H7 (cell line): ENCODE measurements at regions not wholly inside any gene's neighbourhood (a gene's known extent, or its start where the extent isn't known, plus 50 kb on each side); places are given as distances from the start of the nearest gene placed in this dataset.

Experiments used
- DNase-seq: peaks from one replicate; pipeline ENCODE4 v3.0.0; 2012
- H3K27me3 ChIP-seq: 2 replicates; pipeline ENCODE4 v1.6.0; 2011; ENCODE audit warnings: mild to moderate bottlenecking, low read length; ENCODE audit not compliant: control insufficient read depth, insufficient read depth
- H3K36me3 ChIP-seq: replicated peaks from 2 replicates; pipeline ENCODE4 v1.5.1; 2011; ENCODE audit warnings: low read length; ENCODE audit not compliant: control insufficient read depth, insufficient read depth
- H3K4me3 ChIP-seq: 2 replicates; pipeline ENCODE4 v1.5.1; 2011; ENCODE audit warnings: low read depth, mild to moderate bottlenecking, control low read depth, low read length, moderate library complexity; ENCODE audit not compliant: insufficient read depth

DNA sequence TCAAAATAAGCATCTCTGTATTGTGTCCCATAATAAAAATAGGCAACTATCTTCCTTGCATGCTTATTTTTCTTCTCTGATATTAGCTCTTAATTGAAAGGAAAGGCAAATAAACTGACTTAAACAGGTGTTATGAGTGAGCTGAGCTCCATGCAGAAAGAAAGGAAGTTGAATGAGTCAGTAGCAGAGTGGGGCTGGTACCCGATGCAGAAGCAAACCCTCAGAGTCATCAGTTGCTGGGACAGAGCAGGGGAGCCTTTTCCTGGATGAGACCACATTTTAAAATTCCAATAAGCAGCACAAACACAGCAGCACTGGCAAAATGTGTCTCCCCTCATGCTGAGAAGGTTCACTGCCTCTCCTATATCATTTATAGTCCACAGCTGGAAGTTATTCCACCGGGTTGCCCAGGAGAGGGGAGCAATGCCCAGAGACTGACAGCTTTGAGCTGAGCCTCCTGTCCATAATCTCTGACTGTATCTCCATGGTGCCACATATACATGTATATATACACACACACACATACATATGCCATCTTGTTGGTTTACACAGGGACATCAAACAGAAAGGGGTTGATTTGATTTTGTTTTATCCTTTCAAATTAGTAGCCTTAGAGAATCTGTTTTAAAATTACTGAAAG is 274.3 kb upstream of the PPARGC1A start:
- H3K4me3 ChIP-seq = no peak overlapping the region
- no peak for DNase-seq
- H3K36me3 ChIP-seq = no peaks in the 10 kb centered on the region
- no peaks in the 10 kb centered on the region for H3K27me3 ChIP-seq

- no peak overlapping the region for H3K4me3 ChIP-seq
- H3K36me3 ChIP-seq = no peaks in the 10 kb centered on the region
- no peaks in the 10 kb centered on the region for H3K27me3 ChIP-seq
- no peak for DNase-seq
Observed at GRCh38 chr4:24163314-24163713, 273.5 kb upstream of the PPARGC1A start.

GRCh38 chr4:24160358-24160757 is 270.5 kb upstream of the PPARGC1A start:
- Histone ChIP-seq H3K36me3 (no peaks in the 10 kb centered on the region), H3K27me3 (no peaks in the 10 kb centered on the region), H3K4me3 (no peak overlapping the region)
- no peak for DNase-seq

DNA sequence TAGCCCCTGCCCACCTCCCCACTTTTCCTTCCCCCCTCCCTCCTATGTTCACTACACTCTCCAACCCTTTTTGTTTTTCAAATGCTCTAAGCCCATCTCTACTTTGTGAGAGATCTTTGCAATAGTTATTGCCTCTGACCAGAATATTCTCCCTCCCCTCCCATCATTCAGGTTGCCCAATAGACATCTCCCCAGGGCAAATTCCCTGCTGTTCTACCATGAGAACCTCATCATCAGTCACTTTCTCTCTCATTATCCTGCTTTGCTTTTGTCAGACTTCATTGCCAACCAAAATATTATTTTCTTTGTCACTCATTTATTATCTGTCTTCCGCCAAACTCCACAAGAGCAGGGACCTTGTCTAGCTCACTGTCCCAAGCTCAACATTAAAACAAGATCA is 268.2 kb upstream of the PPARGC1A start:
- Histone ChIP-seq H3K4me3 (no peak overlapping the region), H3K27me3 (no peaks in the 10 kb centered on the region), H3K36me3 (no peaks in the 10 kb centered on the region)
- no peak for DNase-seq

GRCh38 chr4:24150034-24150433 is 260.2 kb upstream of the PPARGC1A start:
- Histone ChIP-seq H3K4me3 (no peak overlapping the region), H3K36me3 (no peaks in the 10 kb centered on the region), H3K27me3 (no peaks in the 10 kb centered on the region)
- DNase-seq = no peak

- no peak for DNase-seq
- no peaks in the 10 kb centered on the region for H3K27me3 ChIP-seq
- no peak overlapping the region for H3K4me3 ChIP-seq
- H3K36me3 ChIP-seq = no peaks in the 10 kb centered on the region
Observed at GRCh38 chr4:24146127-24146526, 256.3 kb upstream of the PPARGC1A start.

GRCh38 chr4:24145591-24145990 is 255.7 kb upstream of the PPARGC1A start:
- no peaks in the 10 kb centered on the region for H3K36me3 ChIP-seq
- no peak for DNase-seq
- no peaks in the 10 kb centered on the region for H3K27me3 ChIP-seq
- no peak overlapping the region for H3K4me3 ChIP-seq

- no peak overlapping the region for H3K4me3 ChIP-seq
- H3K27me3 ChIP-seq = no peaks in the 10 kb centered on the region
- DNase-seq = no peak
- H3K36me3 ChIP-seq = no peaks in the 10 kb centered on the region
Observed at GRCh38 chr4:24144381-24144780, 254.5 kb upstream of the PPARGC1A start.

GRCh38 chr4:24143741-24144140 is 253.9 kb upstream of the PPARGC1A start:
- Histone ChIP-seq H3K4me3 (no peak overlapping the region), H3K36me3 (no peaks in the 10 kb centered on the region), H3K27me3 (no peaks in the 10 kb centered on the region)
- DNase-seq = no peak

- DNase-seq = no peak
- Histone ChIP-seq H3K36me3 (no peaks in the 10 kb centered on the region), H3K27me3 (no peaks in the 10 kb centered on the region)
Observed at GRCh38 chr4:24141836-24142235, 252.0 kb upstream of the PPARGC1A start.

GRCh38 chr4:24140892-24141291 is 251.0 kb upstream of the PPARGC1A start:
- H3K27me3 ChIP-seq = no peaks in the 10 kb centered on the region
- DNase-seq = no peak
- no peak overlapping the region for H3K4me3 ChIP-seq
- H3K36me3 ChIP-seq = no peaks in the 10 kb centered on the region

More at GRCh38 chr4:24141836-24142235, 252.0 kb upstream of the PPARGC1A start:
- H3K4me3 ChIP-seq = no peak overlapping the region

- Histone ChIP-seq H3K36me3 (no peaks in the 10 kb centered on the region), H3K4me3 (no peak overlapping the region), H3K27me3 (no peaks in the 10 kb centered on the region)
- no peak for DNase-seq
Observed at GRCh38 chr4:24137671-24138601, 248.1 kb upstream of the PPARGC1A start.

GRCh38 chr4:24131954-24132673 is 242.3 kb upstream of the PPARGC1A start:
- DNase-seq = no peak
- H3K36me3 ChIP-seq = no peaks in the 10 kb centered on the region
- H3K4me3 ChIP-seq = no peak overlapping the region
- no peaks in the 10 kb centered on the region for H3K27me3 ChIP-seq

- no peaks in the 10 kb centered on the region for H3K36me3 ChIP-seq
- no peaks in the 10 kb centered on the region for H3K27me3 ChIP-seq
- DNase-seq = no peak
- H3K4me3 ChIP-seq = no peak overlapping the region
Observed at GRCh38 chr4:24130637-24131036, 240.8 kb upstream of the PPARGC1A start.

- no peaks in the 10 kb centered on the region for H3K27me3 ChIP-seq
- H3K36me3 ChIP-seq = no peaks in the 10 kb centered on the region
- DNase-seq = no peak
Observed at GRCh38 chr4:24126776-24127175, 236.9 kb upstream of the PPARGC1A start.

More at GRCh38 chr4:24126776-24127175, 236.9 kb upstream of the PPARGC1A start:
- no peak overlapping the region for H3K4me3 ChIP-seq
